GM12878 (cell line): ENCODE measurements at regions not wholly inside any gene's neighbourhood (a gene's known extent, or its start where the extent isn't known, plus 50 kb on each side); places are given as distances from the start of the nearest gene placed in this dataset.

Source experiments
- BACH1 ChIP-seq: fragments of 450-650 bp; IDR thresholded peaks from 2 replicates; pipeline ENCODE4 v1.6.1; 2017; ENCODE audit warnings: mild to moderate bottlenecking, borderline replicate concordance
- BRCA1 ChIP-seq: IDR thresholded peaks from 2 replicates; pipeline ENCODE4 v1.6.1; 2011; ENCODE audit warnings: low read depth, low read length, improper control_type of control experiment
- LARP7 ChIP-seq: fragments of 450-650 bp; IDR thresholded peaks from 2 replicates; pipeline ENCODE4 v1.6.1; 2017; ENCODE audit warnings: mild to moderate bottlenecking
- POLR2A ChIP-seq: IDR thresholded peaks from 2 replicates; pipeline ENCODE4 v1.6.1; 2011; ENCODE audit warnings: low read depth, mild to moderate bottlenecking, low read length
- SP1 ChIP-seq: IDR thresholded peaks from one replicate; pipeline ENCODE4 v1.6.1; 2011; ENCODE audit warnings: low read depth, low read length
- ZNF207 ChIP-seq: fragments of 450-650 bp; IDR thresholded peaks from 2 replicates; pipeline ENCODE4 v1.6.1; 2014; ENCODE audit warnings: antibody characterized with exemption, mild to moderate bottlenecking, borderline replicate concordance
- TF ChIP-seq, protein P1 (sequence below), 3 experiments: IDR thresholded peaks in 2 of 3; conservative IDR thresholded peaks in 1 of 3; 2 replicates each; pipeline ENCODE4 v1.5.1; 2011; ENCODE audit warnings: low read depth in 3 of 3, low read length in 3 of 3, mild to moderate bottlenecking in 3 of 3, control low read depth in 2 of 3, moderate library complexity in 2 of 3, inconsistent platforms in 1 of 3, mixed read lengths in 1 of 3; ENCODE audit not compliant: control insufficient read depth in 2 of 3, insufficient read depth in 1 of 3; ENCODE audit errors: extremely low read depth in 1 of 3
- TF ChIP-seq, protein P2 (sequence below): IDR thresholded peaks from 2 replicates; pipeline ENCODE4 v1.6.1; 2012; ENCODE audit warnings: mild to moderate bottlenecking, low read depth, low read length

DNA sequence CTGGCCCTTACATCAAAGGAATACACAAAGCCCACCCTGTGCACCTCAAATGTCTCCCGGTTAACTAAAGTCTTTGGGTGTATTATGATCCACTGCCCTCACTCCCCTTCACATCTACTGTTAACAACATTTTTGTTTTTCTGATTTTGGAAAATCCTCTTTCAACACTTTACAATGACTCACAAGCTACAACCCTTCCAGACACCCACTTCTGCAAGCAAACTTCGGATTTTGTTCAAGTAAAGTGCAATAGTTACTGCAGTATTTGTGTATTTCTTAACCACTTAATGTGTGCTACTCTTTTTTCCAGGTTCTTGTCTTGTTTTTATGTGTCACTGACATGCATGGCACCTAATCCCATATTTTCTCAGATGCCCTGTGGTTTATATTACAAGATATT lies 101.1 kb downstream of the EDNRB start:
- TF ChIP-seq, protein P1, sequence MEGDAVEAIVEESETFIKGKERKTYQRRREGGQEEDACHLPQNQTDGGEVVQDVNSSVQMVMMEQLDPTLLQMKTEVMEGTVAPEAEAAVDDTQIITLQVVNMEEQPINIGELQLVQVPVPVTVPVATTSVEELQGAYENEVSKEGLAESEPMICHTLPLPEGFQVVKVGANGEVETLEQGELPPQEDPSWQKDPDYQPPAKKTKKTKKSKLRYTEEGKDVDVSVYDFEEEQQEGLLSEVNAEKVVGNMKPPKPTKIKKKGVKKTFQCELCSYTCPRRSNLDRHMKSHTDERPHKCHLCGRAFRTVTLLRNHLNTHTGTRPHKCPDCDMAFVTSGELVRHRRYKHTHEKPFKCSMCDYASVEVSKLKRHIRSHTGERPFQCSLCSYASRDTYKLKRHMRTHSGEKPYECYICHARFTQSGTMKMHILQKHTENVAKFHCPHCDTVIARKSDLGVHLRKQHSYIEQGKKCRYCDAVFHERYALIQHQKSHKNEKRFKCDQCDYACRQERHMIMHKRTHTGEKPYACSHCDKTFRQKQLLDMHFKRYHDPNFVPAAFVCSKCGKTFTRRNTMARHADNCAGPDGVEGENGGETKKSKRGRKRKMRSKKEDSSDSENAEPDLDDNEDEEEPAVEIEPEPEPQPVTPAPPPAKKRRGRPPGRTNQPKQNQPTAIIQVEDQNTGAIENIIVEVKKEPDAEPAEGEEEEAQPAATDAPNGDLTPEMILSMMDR (IDR thresholded peaks at IDR 0.05 in 2 of 3, conservative IDR thresholded peaks at IDR 0.05 in 1 of 3; ENCODE audit: control insufficient read depth in 2 of 3, extremely low read depth in 1 of 3, insufficient read depth in 1 of 3, low read depth in 3 of 3, low read length in 3 of 3) = no peak
- no peak for TF ChIP-seq POLR2A
- no peak for TF ChIP-seq ZNF207
- TF ChIP-seq LARP7 = no peak
- TF ChIP-seq BACH1 = no peak
- no peak for TF ChIP-seq SP1
- TF ChIP-seq, protein P2, sequence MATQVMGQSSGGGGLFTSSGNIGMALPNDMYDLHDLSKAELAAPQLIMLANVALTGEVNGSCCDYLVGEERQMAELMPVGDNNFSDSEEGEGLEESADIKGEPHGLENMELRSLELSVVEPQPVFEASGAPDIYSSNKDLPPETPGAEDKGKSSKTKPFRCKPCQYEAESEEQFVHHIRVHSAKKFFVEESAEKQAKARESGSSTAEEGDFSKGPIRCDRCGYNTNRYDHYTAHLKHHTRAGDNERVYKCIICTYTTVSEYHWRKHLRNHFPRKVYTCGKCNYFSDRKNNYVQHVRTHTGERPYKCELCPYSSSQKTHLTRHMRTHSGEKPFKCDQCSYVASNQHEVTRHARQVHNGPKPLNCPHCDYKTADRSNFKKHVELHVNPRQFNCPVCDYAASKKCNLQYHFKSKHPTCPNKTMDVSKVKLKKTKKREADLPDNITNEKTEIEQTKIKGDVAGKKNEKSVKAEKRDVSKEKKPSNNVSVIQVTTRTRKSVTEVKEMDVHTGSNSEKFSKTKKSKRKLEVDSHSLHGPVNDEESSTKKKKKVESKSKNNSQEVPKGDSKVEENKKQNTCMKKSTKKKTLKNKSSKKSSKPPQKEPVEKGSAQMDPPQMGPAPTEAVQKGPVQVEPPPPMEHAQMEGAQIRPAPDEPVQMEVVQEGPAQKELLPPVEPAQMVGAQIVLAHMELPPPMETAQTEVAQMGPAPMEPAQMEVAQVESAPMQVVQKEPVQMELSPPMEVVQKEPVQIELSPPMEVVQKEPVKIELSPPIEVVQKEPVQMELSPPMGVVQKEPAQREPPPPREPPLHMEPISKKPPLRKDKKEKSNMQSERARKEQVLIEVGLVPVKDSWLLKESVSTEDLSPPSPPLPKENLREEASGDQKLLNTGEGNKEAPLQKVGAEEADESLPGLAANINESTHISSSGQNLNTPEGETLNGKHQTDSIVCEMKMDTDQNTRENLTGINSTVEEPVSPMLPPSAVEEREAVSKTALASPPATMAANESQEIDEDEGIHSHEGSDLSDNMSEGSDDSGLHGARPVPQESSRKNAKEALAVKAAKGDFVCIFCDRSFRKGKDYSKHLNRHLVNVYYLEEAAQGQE = no peak
- no peak for TF ChIP-seq BRCA1
